ENCODE measurements at regions not wholly inside any gene's neighbourhood (a gene's known extent, or its start where the extent isn't known, plus 50 kb on each side); places are given as distances from the start of the nearest gene placed in this dataset.
A peak's percentile ranks its signal among the peaks of the same experiment; 100 is the strongest.

GRCh38 chr5:163645421-163646416 lies 140.3 kb downstream of the MAT2B start:
- no peaks in the 10 kb centered on the region for H3K4me1 Mint-ChIP-seq
- H3K27ac Mint-ChIP-seq, result no peak overlapping the region
- no peak for ATAC-seq (ENCODE audit: low read depth in 2 of 2)

GRCh38 chr5:163649514-163649913 lies 144.1 kb downstream of the MAT2B start:
- Histone ChIP-seq H3K4me1 (ENCODE audit: control insufficient read depth, insufficient read depth, low read length, poor library complexity, severe bottlenecking) (no peaks in the 10 kb centered on the region), H3K27ac (ENCODE audit: insufficient read depth, low read length, poor library complexity, severe bottlenecking) (no peak overlapping the region), H3K27me3 (ENCODE audit: control insufficient read depth, insufficient read depth, low read length) (no peaks in the 10 kb centered on the region), H3K4me3 (ENCODE audit: low read depth, low read length) (no peak overlapping the region), H3K9me3 (ENCODE audit: control insufficient read depth in 2 of 2, low read length in 2 of 2) (no peaks in the 10 kb centered on the region), H3K36me3 (ENCODE audit: control insufficient read depth, insufficient read depth, low read length) (no peaks in the 10 kb centered on the region)
- DNase-seq (no peak), ATAC-seq (ENCODE audit: low read depth in 2 of 2) (no peak)
- H3K4me1 Mint-ChIP-seq, result no peaks in the 10 kb centered on the region
- H3K9me3 Mint-ChIP-seq, result peaks cover 0 to 11% (median 1%) of the 10 kb centered on the region in 7 donors
- H3K4me3 Mint-ChIP-seq, result no peak overlapping the region
- H3K36me3 Mint-ChIP-seq, result no peaks in the 10 kb centered on the region
- no peak overlapping the region for H3K27ac Mint-ChIP-seq
- no peaks in the 10 kb centered on the region for H3K27me3 Mint-ChIP-seq

More at GRCh38 chr5:163645421-163646416, 140.3 kb downstream of the MAT2B start:
- no peak for DNase-seq
- Histone ChIP-seq H3K4me1 (ENCODE audit: control insufficient read depth, insufficient read depth, low read length, poor library complexity, severe bottlenecking) (no peaks in the 10 kb centered on the region), H3K27ac (ENCODE audit: insufficient read depth, low read length, poor library complexity, severe bottlenecking) (no peak overlapping the region), H3K4me3 (ENCODE audit: low read depth, low read length) (no peak overlapping the region), H3K36me3 (ENCODE audit: control insufficient read depth, insufficient read depth, low read length) (no peaks in the 10 kb centered on the region), H3K27me3 (ENCODE audit: control insufficient read depth, insufficient read depth, low read length) (no peaks in the 10 kb centered on the region), H3K9me3 (ENCODE audit: control insufficient read depth in 2 of 2, low read length in 2 of 2) (no peaks in the 10 kb centered on the region)
- Mint-ChIP-seq H3K9me3 (peaks cover 0 to 6% (median 0%) of the 10 kb centered on the region in 7 donors), H3K36me3 (no peaks in the 10 kb centered on the region), H3K4me3 (peak overlapping the region in 1 of 4 donors; percentile 21), H3K27me3 (no peaks in the 10 kb centered on the region)

GRCh38 chr5:163653526-163653925 lies 148.1 kb downstream of the MAT2B start:
- Mint-ChIP-seq H3K36me3 (no peaks in the 10 kb centered on the region), H3K27ac (no peak overlapping the region), H3K27me3 (no peaks in the 10 kb centered on the region), H3K9me3 (peaks cover 0 to 21% (median 2%) of the 10 kb centered on the region in 7 donors), H3K4me3 (no peak overlapping the region), H3K4me1 (no peaks in the 10 kb centered on the region)
- Histone ChIP-seq H3K9me3 (ENCODE audit: control insufficient read depth in 2 of 2, low read length in 2 of 2) (no peaks in the 10 kb centered on the region), H3K27ac (ENCODE audit: insufficient read depth, low read length, poor library complexity, severe bottlenecking) (no peak overlapping the region), H3K4me3 (ENCODE audit: low read depth, low read length) (no peak overlapping the region), H3K4me1 (ENCODE audit: control insufficient read depth, insufficient read depth, low read length, poor library complexity, severe bottlenecking) (no peaks in the 10 kb centered on the region), H3K27me3 (ENCODE audit: control insufficient read depth, insufficient read depth, low read length) (no peaks in the 10 kb centered on the region), H3K36me3 (ENCODE audit: control insufficient read depth, insufficient read depth, low read length) (no peaks in the 10 kb centered on the region)
- DNase-seq (no peak), ATAC-seq (ENCODE audit: low read depth in 2 of 2) (no peak)

GRCh38 chr5:163658702-163659567 lies 153.5 kb downstream of the MAT2B start:
- no peaks in the 10 kb centered on the region for H3K4me1 Mint-ChIP-seq
- Histone ChIP-seq H3K4me1 (ENCODE audit: control insufficient read depth, insufficient read depth, low read length, poor library complexity, severe bottlenecking) (no peaks in the 10 kb centered on the region), H3K36me3 (ENCODE audit: control insufficient read depth, insufficient read depth, low read length) (no peaks in the 10 kb centered on the region), H3K27me3 (ENCODE audit: control insufficient read depth, insufficient read depth, low read length) (no peaks in the 10 kb centered on the region), H3K27ac (ENCODE audit: insufficient read depth, low read length, poor library complexity, severe bottlenecking) (no peak overlapping the region), H3K9me3 (ENCODE audit: control insufficient read depth in 2 of 2, low read length in 2 of 2) (no peaks in the 10 kb centered on the region), H3K4me3 (ENCODE audit: low read depth, low read length) (no peak overlapping the region)
- H3K27ac Mint-ChIP-seq, result no peak overlapping the region
- H3K36me3 Mint-ChIP-seq, result no peaks in the 10 kb centered on the region
- ATAC-seq (ENCODE audit: low read depth in 2 of 2) (no peak), DNase-seq (no peak)
- peaks cover 0 to 15% (median 3%) of the 10 kb centered on the region in 7 donors for H3K9me3 Mint-ChIP-seq
- peaks cover 7% of the 10 kb centered on the region for H3K27me3 Mint-ChIP-seq
- no peak overlapping the region for H3K4me3 Mint-ChIP-seq

- Histone ChIP-seq H3K27ac (ENCODE audit: insufficient read depth, low read length, poor library complexity, severe bottlenecking) (no peak overlapping the region), H3K4me3 (ENCODE audit: low read depth, low read length) (no peak overlapping the region), H3K27me3 (ENCODE audit: control insufficient read depth, insufficient read depth, low read length) (no peaks in the 10 kb centered on the region), H3K4me1 (ENCODE audit: control insufficient read depth, insufficient read depth, low read length, poor library complexity, severe bottlenecking) (no peaks in the 10 kb centered on the region), H3K36me3 (ENCODE audit: control insufficient read depth, insufficient read depth, low read length) (no peaks in the 10 kb centered on the region), H3K9me3 (ENCODE audit: control insufficient read depth in 2 of 2, low read length in 2 of 2) (no peaks in the 10 kb centered on the region)
- Mint-ChIP-seq H3K4me1 (no peaks in the 10 kb centered on the region), H3K9me3 (peaks cover 0 to 10% (median 3%) of the 10 kb centered on the region in 7 donors), H3K27ac (no peak overlapping the region), H3K27me3 (peaks cover 7% of the 10 kb centered on the region), H3K36me3 (no peaks in the 10 kb centered on the region), H3K4me3 (no peak overlapping the region)
- ATAC-seq (ENCODE audit: low read depth in 2 of 2), result no peak
- DNase-seq, result no peak
Observed at GRCh38 chr5:163659568-163659902, 154.1 kb downstream of the MAT2B start.

GRCh38 chr5:163660486-163660885 lies 155.1 kb downstream of the MAT2B start:
- ATAC-seq (ENCODE audit: low read depth in 2 of 2), result no peak
- Histone ChIP-seq H3K4me1 (ENCODE audit: control insufficient read depth, insufficient read depth, low read length, poor library complexity, severe bottlenecking) (no peaks in the 10 kb centered on the region), H3K4me3 (ENCODE audit: low read depth, low read length) (no peak overlapping the region), H3K9me3 (ENCODE audit: control insufficient read depth in 2 of 2, low read length in 2 of 2) (no peaks in the 10 kb centered on the region), H3K27ac (ENCODE audit: insufficient read depth, low read length, poor library complexity, severe bottlenecking) (no peak overlapping the region), H3K27me3 (ENCODE audit: control insufficient read depth, insufficient read depth, low read length) (no peaks in the 10 kb centered on the region), H3K36me3 (ENCODE audit: control insufficient read depth, insufficient read depth, low read length) (no peaks in the 10 kb centered on the region)
- Mint-ChIP-seq H3K27me3 (peaks cover 7% of the 10 kb centered on the region), H3K4me3 (no peak overlapping the region), H3K9me3 (peaks cover 0 to 9% (median 4%) of the 10 kb centered on the region in 7 donors), H3K27ac (no peak overlapping the region), H3K4me1 (no peaks in the 10 kb centered on the region), H3K36me3 (no peaks in the 10 kb centered on the region)
- no peak for DNase-seq

GRCh38 chr5:163661360-163661759 lies 155.9 kb downstream of the MAT2B start:
- H3K36me3 Mint-ChIP-seq, result no peaks in the 10 kb centered on the region
- DNase-seq (no peak), ATAC-seq (ENCODE audit: low read depth in 2 of 2) (no peak)
- no peaks in the 10 kb centered on the region for H3K27me3 ChIP-seq (ENCODE audit: control insufficient read depth, insufficient read depth, low read length)
- no peak overlapping the region for H3K4me3 Mint-ChIP-seq
- H3K9me3 Mint-ChIP-seq, result peaks cover 0 to 9% (median 4%) of the 10 kb centered on the region in 7 donors
- no peak overlapping the region for H3K27ac ChIP-seq (ENCODE audit: insufficient read depth, low read length, poor library complexity, severe bottlenecking)
- H3K4me3 ChIP-seq (ENCODE audit: low read depth, low read length), result no peak overlapping the region
- peaks cover 7% of the 10 kb centered on the region for H3K27me3 Mint-ChIP-seq
- H3K27ac Mint-ChIP-seq, result no peak overlapping the region
- no peaks in the 10 kb centered on the region for H3K36me3 ChIP-seq (ENCODE audit: control insufficient read depth, insufficient read depth, low read length)
- no peaks in the 10 kb centered on the region for H3K4me1 ChIP-seq (ENCODE audit: control insufficient read depth, insufficient read depth, low read length, poor library complexity, severe bottlenecking)
- no peaks in the 10 kb centered on the region for H3K4me1 Mint-ChIP-seq
- H3K9me3 ChIP-seq (ENCODE audit: control insufficient read depth in 2 of 2, low read length in 2 of 2), result no peaks in the 10 kb centered on the region
